GM12892 (cell line): ENCODE measurements at regions not wholly inside any gene's neighbourhood (a gene's known extent, or its start where the extent isn't known, plus 50 kb on each side); places are given as distances from the start of the nearest gene placed in this dataset.

Experiments used
- POLR2A ChIP-seq: IDR thresholded peaks from 2 replicates; pipeline ENCODE4 v1.6.1; 2011; ENCODE audit warnings: low read depth, low read length, control low read depth
- POLR2AphosphoS5 ChIP-seq: IDR thresholded peaks from 2 replicates; pipeline ENCODE4 v1.6.1; 2011; ENCODE audit warnings: low read depth, low read length, control low read depth
- TAF1 ChIP-seq: IDR thresholded peaks from 2 replicates; pipeline ENCODE4 v1.6.1; 2011; ENCODE audit warnings: low read depth, mild to moderate bottlenecking, control low read depth, low read length, borderline replicate concordance

DNA sequence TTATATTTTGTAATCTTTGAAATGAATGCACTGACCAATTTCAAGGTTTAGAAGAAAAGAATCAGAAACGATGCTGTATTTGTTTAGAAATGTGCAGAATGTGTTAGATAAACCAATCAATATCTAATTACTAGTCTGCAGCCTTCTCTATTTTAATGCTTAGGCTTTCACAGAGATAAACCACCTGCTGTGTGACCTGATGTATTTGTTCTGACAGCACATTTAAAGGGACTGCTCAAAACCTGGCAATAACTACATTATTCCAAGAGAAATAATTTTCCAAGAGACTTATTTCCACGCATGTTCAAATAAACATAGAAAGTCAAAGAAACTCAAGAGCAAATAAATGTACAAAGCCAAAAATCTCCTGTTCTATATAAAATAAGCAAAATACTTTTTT, 641.6 kb upstream of the PCDH20 start:
- TF ChIP-seq POLR2A, result no peak
- no peak for TF ChIP-seq TAF1
- TF ChIP-seq POLR2AphosphoS5, result no peak
